ENCODE measurements at regions not wholly inside any gene's neighbourhood (a gene's known extent, or its start where the extent isn't known, plus 50 kb on each side); places are given as distances from the start of the nearest gene placed in this dataset.

DNA sequence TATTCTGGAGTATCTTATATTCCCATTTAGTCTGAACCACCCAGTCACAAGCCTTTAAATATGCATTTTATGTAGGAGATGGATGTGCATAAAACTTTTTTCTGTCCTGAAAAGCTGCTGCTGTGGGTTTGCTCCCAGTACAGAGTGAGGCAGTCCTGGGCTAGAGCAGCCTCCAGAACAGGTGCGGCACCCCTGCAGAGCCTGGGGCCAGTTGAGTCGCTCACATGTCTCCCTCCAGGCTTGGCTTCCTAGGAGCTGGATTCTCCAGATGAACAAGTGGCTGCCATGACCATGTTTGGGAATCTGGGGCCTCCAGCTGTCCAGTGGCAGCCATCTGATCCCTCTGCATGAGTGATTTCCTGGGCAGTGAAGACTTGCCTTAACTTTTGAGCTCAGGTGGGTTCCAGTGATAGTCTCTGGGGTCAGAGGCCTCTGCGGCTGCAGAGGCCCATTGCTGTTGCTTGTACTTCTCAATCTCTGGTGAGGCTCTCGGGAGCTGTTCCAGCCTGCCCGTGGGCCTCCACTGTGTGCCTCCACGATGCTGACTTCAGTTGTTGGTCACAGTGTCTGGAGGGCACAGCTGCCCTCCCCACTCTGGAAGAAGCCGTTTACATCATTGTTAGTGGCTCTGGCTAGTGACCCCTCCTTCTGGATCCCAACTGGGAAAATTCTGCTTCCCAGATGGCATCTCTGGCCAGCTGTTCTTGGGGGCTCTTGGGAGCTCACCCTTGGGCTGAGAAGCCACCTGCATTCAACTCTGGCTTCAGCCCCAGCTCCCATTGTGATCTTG is 120.4 kb downstream of the EMX2 start:
- Histone ChIP-seq H3K9ac (no peak overlapping the region), H3K4me3 (IDR thresholded peaks at IDR 0.05; ENCODE audit: insufficient read depth, low read depth, low read length) (no peak overlapping the region), H2AFZ (ENCODE audit: low read depth) (no peak overlapping the region), H3K79me2 (ENCODE audit: insufficient read depth, low read depth) (no peaks in the 10 kb centered on the region), H3K27me3 (ENCODE audit: insufficient read depth, low read depth) (no peaks in the 10 kb centered on the region), H3K4me2 (no peak overlapping the region), H3K27ac (no peak overlapping the region; the same call in 1 of the 2 replicates), H4K20me1 (ENCODE audit: insufficient read depth) (no peaks in the 10 kb centered on the region), H3K4me1 (ENCODE audit: low read depth, poor library complexity, severe bottlenecking) (peaks cover 12% of the 10 kb centered on the region), H3K36me3 (ENCODE audit: insufficient read depth) (no peaks in the 10 kb centered on the region)
- TF ChIP-seq, protein P1, sequence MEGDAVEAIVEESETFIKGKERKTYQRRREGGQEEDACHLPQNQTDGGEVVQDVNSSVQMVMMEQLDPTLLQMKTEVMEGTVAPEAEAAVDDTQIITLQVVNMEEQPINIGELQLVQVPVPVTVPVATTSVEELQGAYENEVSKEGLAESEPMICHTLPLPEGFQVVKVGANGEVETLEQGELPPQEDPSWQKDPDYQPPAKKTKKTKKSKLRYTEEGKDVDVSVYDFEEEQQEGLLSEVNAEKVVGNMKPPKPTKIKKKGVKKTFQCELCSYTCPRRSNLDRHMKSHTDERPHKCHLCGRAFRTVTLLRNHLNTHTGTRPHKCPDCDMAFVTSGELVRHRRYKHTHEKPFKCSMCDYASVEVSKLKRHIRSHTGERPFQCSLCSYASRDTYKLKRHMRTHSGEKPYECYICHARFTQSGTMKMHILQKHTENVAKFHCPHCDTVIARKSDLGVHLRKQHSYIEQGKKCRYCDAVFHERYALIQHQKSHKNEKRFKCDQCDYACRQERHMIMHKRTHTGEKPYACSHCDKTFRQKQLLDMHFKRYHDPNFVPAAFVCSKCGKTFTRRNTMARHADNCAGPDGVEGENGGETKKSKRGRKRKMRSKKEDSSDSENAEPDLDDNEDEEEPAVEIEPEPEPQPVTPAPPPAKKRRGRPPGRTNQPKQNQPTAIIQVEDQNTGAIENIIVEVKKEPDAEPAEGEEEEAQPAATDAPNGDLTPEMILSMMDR (conservative IDR thresholded peaks at IDR 0.05; ENCODE audit: low read depth, low read length): no peak

DNA sequence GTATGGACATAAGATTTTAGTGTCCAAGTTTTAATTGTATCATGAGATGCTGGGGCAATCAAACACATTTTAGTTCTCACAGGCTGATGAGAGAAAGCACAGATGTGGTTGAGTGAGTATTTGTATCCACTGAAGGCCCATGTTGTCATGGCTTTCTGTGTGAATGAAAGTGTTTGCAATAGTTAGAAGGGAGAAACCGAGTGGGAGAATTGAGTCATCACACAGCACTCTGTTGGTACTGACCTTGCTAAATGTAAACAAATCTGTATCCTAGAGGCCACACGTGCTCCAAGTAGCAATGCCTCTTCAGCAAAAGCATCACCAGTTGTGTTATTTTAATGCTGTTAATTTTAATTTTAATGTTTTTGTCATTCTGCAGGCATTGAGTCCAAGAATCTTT is 121.2 kb downstream of the EMX2 start:
- Histone ChIP-seq H3K79me2 (ENCODE audit: insufficient read depth, low read depth) (no peaks in the 10 kb centered on the region), H3K27ac (no peak overlapping the region; the same call in 1 of the 2 replicates), H2AFZ (ENCODE audit: low read depth) (no peak overlapping the region), H3K27me3 (ENCODE audit: insufficient read depth, low read depth) (no peaks in the 10 kb centered on the region), H3K36me3 (ENCODE audit: insufficient read depth) (no peaks in the 10 kb centered on the region), H3K4me1 (ENCODE audit: low read depth, poor library complexity, severe bottlenecking) (peaks cover 12% of the 10 kb centered on the region), H4K20me1 (ENCODE audit: insufficient read depth) (no peaks in the 10 kb centered on the region), H3K4me3 (IDR thresholded peaks at IDR 0.05; ENCODE audit: insufficient read depth, low read depth, low read length) (no peak overlapping the region), H3K4me2 (no peak overlapping the region), H3K9ac (no peak overlapping the region)
- TF ChIP-seq, protein P1 (conservative IDR thresholded peaks at IDR 0.05; ENCODE audit: low read depth, low read length): no peak

DNA sequence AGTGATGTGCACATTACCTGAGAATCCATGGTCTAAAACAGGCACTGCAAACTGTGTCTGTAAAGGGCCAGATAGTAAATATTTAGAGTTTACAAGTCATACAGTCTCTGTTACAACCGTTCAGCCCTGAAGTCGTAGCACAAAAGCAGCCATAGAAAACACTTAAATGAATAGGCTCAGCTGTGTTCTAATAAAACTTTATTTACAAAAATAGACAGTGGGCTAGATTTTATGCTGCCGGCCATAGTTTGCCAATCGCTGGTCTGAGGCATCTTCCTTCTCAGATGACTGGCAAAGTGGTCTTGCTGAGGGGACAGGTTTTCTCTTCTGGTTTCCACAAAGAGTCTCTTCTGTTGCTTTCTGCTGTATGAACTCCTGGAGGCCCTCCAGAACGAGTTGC is 121.7 kb downstream of the EMX2 start:
- no peaks in the 10 kb centered on the region for H3K79me2 ChIP-seq (ENCODE audit: insufficient read depth, low read depth)
- no peaks in the 10 kb centered on the region for H3K36me3 ChIP-seq (ENCODE audit: insufficient read depth)
- no peak overlapping the region for H3K4me3 ChIP-seq (IDR thresholded peaks at IDR 0.05; ENCODE audit: insufficient read depth, low read depth, low read length)
- H3K27ac ChIP-seq: no peak overlapping the region
- H3K27me3 ChIP-seq (ENCODE audit: insufficient read depth, low read depth): no peaks in the 10 kb centered on the region
- peaks cover 12% of the 10 kb centered on the region for H3K4me1 ChIP-seq (ENCODE audit: low read depth, poor library complexity, severe bottlenecking)
- H4K20me1 ChIP-seq (ENCODE audit: insufficient read depth): no peaks in the 10 kb centered on the region
- H3K4me2 ChIP-seq: no peak overlapping the region
- H3K9ac ChIP-seq: no peak overlapping the region
- no peak overlapping the region for H2AFZ ChIP-seq (ENCODE audit: low read depth)
- TF ChIP-seq, protein P1 (conservative IDR thresholded peaks at IDR 0.05; ENCODE audit: low read depth, low read length): no peak

DNA sequence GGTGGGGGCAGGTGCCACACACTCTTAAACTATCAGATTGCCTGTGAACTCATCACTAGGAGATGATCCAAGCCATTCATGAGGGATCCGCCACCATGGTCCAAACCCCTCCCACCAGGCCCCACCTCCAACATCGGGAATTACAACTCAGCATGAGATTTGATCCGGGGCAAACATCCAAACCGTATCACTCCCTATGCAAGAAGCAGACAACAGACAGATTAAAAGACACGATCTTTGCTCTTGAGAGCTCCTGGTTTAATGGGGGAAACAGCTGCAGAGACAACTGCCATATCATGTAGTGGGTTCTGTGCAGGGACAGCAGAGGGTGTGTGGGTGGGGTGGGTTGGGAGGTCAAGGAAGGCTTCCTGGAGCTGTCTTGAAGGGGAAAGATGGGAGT is 123.6 kb downstream of the EMX2 start:
- H3K4me2 ChIP-seq: no peak overlapping the region
- H3K79me2 ChIP-seq (ENCODE audit: insufficient read depth, low read depth): no peaks in the 10 kb centered on the region
- TF ChIP-seq, protein P1 (conservative IDR thresholded peaks at IDR 0.05; ENCODE audit: low read depth, low read length): no peak
- no peak overlapping the region for H3K4me3 ChIP-seq (IDR thresholded peaks at IDR 0.05; ENCODE audit: insufficient read depth, low read depth, low read length)
- no peak overlapping the region for H3K9ac ChIP-seq
- H3K27ac ChIP-seq: no peak overlapping the region
- no peaks in the 10 kb centered on the region for H4K20me1 ChIP-seq (ENCODE audit: insufficient read depth)
- peaks cover 12% of the 10 kb centered on the region for H3K4me1 ChIP-seq (ENCODE audit: low read depth, poor library complexity, severe bottlenecking)
- no peaks in the 10 kb centered on the region for H3K27me3 ChIP-seq (ENCODE audit: insufficient read depth, low read depth)
- no peak overlapping the region for H2AFZ ChIP-seq (ENCODE audit: low read depth)
- no peaks in the 10 kb centered on the region for H3K36me3 ChIP-seq (ENCODE audit: insufficient read depth)

All from KMS-11 (cell line).